ENCODE measurements at regions not wholly inside any gene's neighbourhood (a gene's known extent, or its start where the extent isn't known, plus 50 kb on each side); places are given as distances from the start of the nearest gene placed in this dataset.

DNA sequence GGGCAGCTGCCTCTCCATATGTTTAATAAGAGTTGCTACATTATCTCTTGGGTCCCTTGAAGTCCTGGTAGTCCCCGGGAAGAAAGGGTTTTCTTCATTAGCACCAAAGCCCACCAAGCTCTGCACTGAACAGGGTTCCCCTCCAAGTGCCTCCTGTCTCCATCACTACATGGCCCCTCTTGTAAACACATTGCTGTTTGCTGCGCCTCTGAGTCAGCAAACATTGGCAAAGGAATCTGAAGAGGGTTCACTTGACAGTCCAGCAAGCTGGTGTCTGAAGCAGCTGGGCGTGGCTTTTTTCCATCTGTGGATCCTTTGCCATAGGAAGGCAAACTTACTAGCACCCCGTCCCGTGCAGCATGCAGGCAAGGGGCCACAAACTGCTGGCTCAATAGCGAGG, 82.8 kb downstream of the TEX51 start:
- TF ChIP-seq, protein P1, sequence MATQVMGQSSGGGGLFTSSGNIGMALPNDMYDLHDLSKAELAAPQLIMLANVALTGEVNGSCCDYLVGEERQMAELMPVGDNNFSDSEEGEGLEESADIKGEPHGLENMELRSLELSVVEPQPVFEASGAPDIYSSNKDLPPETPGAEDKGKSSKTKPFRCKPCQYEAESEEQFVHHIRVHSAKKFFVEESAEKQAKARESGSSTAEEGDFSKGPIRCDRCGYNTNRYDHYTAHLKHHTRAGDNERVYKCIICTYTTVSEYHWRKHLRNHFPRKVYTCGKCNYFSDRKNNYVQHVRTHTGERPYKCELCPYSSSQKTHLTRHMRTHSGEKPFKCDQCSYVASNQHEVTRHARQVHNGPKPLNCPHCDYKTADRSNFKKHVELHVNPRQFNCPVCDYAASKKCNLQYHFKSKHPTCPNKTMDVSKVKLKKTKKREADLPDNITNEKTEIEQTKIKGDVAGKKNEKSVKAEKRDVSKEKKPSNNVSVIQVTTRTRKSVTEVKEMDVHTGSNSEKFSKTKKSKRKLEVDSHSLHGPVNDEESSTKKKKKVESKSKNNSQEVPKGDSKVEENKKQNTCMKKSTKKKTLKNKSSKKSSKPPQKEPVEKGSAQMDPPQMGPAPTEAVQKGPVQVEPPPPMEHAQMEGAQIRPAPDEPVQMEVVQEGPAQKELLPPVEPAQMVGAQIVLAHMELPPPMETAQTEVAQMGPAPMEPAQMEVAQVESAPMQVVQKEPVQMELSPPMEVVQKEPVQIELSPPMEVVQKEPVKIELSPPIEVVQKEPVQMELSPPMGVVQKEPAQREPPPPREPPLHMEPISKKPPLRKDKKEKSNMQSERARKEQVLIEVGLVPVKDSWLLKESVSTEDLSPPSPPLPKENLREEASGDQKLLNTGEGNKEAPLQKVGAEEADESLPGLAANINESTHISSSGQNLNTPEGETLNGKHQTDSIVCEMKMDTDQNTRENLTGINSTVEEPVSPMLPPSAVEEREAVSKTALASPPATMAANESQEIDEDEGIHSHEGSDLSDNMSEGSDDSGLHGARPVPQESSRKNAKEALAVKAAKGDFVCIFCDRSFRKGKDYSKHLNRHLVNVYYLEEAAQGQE (tag by site-specific recombination; IDR thresholded peaks at IDR 0.05) = no peak
- TF ChIP-seq, protein P2, sequence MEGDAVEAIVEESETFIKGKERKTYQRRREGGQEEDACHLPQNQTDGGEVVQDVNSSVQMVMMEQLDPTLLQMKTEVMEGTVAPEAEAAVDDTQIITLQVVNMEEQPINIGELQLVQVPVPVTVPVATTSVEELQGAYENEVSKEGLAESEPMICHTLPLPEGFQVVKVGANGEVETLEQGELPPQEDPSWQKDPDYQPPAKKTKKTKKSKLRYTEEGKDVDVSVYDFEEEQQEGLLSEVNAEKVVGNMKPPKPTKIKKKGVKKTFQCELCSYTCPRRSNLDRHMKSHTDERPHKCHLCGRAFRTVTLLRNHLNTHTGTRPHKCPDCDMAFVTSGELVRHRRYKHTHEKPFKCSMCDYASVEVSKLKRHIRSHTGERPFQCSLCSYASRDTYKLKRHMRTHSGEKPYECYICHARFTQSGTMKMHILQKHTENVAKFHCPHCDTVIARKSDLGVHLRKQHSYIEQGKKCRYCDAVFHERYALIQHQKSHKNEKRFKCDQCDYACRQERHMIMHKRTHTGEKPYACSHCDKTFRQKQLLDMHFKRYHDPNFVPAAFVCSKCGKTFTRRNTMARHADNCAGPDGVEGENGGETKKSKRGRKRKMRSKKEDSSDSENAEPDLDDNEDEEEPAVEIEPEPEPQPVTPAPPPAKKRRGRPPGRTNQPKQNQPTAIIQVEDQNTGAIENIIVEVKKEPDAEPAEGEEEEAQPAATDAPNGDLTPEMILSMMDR (tag by site-specific recombination; IDR thresholded peaks at IDR 0.05) = no peak
- TF ChIP-seq, protein P3, sequence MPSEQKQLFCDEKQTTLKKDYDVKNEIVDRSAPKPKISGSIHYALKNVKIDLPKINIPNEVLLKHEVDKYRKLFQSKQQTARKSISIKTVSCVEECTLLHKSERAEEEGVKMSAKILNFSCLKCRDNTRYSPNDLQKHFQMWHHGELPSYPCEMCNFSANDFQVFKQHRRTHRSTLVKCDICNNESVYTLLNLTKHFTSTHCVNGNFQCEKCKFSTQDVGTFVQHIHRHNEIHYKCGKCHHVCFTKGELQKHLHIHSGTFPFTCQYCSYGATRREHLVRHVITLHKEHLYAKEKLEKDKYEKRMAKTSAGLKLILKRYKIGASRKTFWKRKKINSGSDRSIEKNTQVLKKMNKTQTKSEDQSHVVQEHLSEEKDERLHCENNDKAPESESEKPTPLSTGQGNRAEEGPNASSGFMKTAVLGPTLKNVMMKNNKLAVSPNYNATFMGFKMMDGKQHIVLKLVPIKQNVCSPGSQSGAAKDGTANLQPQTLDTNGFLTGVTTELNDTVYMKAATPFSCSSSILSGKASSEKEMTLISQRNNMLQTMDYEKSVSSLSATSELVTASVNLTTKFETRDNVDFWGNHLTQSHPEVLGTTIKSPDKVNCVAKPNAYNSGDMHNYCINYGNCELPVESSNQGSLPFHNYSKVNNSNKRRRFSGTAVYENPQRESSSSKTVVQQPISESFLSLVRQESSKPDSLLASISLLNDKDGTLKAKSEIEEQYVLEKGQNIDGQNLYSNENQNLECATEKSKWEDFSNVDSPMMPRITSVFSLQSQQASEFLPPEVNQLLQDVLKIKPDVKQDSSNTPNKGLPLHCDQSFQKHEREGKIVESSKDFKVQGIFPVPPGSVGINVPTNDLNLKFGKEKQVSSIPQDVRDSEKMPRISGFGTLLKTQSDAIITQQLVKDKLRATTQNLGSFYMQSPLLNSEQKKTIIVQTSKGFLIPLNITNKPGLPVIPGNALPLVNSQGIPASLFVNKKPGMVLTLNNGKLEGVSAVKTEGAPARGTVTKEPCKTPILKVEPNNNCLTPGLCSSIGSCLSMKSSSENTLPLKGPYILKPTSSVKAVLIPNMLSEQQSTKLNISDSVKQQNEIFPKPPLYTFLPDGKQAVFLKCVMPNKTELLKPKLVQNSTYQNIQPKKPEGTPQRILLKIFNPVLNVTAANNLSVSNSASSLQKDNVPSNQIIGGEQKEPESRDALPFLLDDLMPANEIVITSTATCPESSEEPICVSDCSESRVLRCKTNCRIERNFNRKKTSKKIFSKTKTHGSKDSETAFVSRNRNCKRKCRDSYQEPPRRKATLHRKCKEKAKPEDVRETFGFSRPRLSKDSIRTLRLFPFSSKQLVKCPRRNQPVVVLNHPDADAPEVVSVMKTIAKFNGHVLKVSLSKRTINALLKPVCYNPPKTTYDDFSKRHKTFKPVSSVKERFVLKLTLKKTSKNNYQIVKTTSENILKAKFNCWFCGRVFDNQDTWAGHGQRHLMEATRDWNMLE (tag by site-specific recombination; conservative IDR thresholded peaks at IDR 0.05; ENCODE audit: low read depth) = no peak
- TF ChIP-seq ZNF211 (tag by site-specific recombination; IDR thresholded peaks at IDR 0.05; ENCODE audit: low read depth) = no peak
- TF ChIP-seq, protein P4, sequence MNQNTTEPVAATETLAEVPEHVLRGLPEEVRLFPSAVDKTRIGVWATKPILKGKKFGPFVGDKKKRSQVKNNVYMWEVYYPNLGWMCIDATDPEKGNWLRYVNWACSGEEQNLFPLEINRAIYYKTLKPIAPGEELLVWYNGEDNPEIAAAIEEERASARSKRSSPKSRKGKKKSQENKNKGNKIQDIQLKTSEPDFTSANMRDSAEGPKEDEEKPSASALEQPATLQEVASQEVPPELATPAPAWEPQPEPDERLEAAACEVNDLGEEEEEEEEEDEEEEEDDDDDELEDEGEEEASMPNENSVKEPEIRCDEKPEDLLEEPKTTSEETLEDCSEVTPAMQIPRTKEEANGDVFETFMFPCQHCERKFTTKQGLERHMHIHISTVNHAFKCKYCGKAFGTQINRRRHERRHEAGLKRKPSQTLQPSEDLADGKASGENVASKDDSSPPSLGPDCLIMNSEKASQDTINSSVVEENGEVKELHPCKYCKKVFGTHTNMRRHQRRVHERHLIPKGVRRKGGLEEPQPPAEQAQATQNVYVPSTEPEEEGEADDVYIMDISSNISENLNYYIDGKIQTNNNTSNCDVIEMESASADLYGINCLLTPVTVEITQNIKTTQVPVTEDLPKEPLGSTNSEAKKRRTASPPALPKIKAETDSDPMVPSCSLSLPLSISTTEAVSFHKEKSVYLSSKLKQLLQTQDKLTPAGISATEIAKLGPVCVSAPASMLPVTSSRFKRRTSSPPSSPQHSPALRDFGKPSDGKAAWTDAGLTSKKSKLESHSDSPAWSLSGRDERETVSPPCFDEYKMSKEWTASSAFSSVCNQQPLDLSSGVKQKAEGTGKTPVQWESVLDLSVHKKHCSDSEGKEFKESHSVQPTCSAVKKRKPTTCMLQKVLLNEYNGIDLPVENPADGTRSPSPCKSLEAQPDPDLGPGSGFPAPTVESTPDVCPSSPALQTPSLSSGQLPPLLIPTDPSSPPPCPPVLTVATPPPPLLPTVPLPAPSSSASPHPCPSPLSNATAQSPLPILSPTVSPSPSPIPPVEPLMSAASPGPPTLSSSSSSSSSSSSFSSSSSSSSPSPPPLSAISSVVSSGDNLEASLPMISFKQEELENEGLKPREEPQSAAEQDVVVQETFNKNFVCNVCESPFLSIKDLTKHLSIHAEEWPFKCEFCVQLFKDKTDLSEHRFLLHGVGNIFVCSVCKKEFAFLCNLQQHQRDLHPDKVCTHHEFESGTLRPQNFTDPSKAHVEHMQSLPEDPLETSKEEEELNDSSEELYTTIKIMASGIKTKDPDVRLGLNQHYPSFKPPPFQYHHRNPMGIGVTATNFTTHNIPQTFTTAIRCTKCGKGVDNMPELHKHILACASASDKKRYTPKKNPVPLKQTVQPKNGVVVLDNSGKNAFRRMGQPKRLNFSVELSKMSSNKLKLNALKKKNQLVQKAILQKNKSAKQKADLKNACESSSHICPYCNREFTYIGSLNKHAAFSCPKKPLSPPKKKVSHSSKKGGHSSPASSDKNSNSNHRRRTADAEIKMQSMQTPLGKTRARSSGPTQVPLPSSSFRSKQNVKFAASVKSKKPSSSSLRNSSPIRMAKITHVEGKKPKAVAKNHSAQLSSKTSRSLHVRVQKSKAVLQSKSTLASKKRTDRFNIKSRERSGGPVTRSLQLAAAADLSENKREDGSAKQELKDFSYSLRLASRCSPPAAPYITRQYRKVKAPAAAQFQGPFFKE (tag by site-specific recombination; IDR thresholded peaks at IDR 0.05; ENCODE audit: borderline replicate concordance) = no peak
- TF ChIP-seq KLF16 (tag by site-specific recombination; IDR thresholded peaks at IDR 0.05) = no peak
- no peak for TF ChIP-seq SALL2 (tag by site-specific recombination; IDR thresholded peaks at IDR 0.05; ENCODE audit: borderline replicate concordance)
- no peak for TF ChIP-seq ZNF174 (tag by site-specific recombination; IDR thresholded peaks at IDR 0.05)
- no peak for TF ChIP-seq ZNF133 (tag by site-specific recombination; IDR thresholded peaks at IDR 0.05)
- TF ChIP-seq, protein P5, sequence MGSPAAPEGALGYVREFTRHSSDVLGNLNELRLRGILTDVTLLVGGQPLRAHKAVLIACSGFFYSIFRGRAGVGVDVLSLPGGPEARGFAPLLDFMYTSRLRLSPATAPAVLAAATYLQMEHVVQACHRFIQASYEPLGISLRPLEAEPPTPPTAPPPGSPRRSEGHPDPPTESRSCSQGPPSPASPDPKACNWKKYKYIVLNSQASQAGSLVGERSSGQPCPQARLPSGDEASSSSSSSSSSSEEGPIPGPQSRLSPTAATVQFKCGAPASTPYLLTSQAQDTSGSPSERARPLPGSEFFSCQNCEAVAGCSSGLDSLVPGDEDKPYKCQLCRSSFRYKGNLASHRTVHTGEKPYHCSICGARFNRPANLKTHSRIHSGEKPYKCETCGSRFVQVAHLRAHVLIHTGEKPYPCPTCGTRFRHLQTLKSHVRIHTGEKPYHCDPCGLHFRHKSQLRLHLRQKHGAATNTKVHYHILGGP (tag by site-specific recombination; IDR thresholded peaks at IDR 0.05) = no peak
